ENCODE measurements at regions not wholly inside any gene's neighbourhood (a gene's known extent, or its start where the extent isn't known, plus 50 kb on each side); places are given as distances from the start of the nearest gene placed in this dataset.

DNA sequence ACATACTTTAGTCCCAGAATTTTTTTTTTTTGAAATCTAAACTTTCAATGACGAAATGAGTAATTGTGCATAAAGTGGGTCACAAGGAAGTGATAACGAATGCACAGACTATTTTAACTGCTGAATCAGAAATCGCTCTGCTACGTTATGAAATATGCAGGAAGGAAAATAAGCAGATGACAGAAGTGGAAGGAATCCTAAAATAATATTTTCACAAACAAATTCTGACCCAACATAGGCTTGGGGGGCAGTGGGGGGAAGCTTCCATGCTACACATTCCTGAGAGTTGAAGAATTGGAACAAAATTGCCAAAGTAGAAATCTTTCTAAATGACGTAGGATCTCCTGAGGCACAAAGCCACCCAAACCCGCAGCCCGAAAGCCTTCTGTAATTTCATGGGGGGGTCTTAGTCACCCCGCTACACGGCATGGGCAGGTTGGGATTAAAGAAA, 89.6 kb downstream of the ARF6 start:
- Histone ChIP-seq H3K4me2 (ENCODE audit: low read length) (no peak overlapping the region), H2AFZ (ENCODE audit: low read depth, low read length) (no peak overlapping the region), H3K9ac (ENCODE audit: low read length) (no peak overlapping the region), H3K9me3 (ENCODE audit: insufficient read depth, low read length) (no peaks in the 10 kb centered on the region), H3K36me3 (replicated peaks; ENCODE audit: low read depth, low read length) (no peaks in the 10 kb centered on the region), H3K4me3 (ENCODE audit: low read length) (no peak overlapping the region), H3K4me1 (ENCODE audit: low read length) (peaks cover 17% of the 10 kb centered on the region), H4K20me1 (ENCODE audit: insufficient read depth, low read length) (no peaks in the 10 kb centered on the region), H3K27ac (ENCODE audit: low read length) (no peak overlapping the region), H3K27me3 (ENCODE audit: low read depth, low read length) (no peaks in the 10 kb centered on the region), H3K79me2 (ENCODE audit: low read length) (no peaks in the 10 kb centered on the region)
- TF ChIP-seq EZH2phosphoT487 (IDR thresholded peaks at IDR 0.05; ENCODE audit: low read depth), result no peak
- TF ChIP-seq, protein P1, sequence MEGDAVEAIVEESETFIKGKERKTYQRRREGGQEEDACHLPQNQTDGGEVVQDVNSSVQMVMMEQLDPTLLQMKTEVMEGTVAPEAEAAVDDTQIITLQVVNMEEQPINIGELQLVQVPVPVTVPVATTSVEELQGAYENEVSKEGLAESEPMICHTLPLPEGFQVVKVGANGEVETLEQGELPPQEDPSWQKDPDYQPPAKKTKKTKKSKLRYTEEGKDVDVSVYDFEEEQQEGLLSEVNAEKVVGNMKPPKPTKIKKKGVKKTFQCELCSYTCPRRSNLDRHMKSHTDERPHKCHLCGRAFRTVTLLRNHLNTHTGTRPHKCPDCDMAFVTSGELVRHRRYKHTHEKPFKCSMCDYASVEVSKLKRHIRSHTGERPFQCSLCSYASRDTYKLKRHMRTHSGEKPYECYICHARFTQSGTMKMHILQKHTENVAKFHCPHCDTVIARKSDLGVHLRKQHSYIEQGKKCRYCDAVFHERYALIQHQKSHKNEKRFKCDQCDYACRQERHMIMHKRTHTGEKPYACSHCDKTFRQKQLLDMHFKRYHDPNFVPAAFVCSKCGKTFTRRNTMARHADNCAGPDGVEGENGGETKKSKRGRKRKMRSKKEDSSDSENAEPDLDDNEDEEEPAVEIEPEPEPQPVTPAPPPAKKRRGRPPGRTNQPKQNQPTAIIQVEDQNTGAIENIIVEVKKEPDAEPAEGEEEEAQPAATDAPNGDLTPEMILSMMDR (IDR thresholded peaks at IDR 0.05; ENCODE audit: low read depth, low read length), result no peak

DNA sequence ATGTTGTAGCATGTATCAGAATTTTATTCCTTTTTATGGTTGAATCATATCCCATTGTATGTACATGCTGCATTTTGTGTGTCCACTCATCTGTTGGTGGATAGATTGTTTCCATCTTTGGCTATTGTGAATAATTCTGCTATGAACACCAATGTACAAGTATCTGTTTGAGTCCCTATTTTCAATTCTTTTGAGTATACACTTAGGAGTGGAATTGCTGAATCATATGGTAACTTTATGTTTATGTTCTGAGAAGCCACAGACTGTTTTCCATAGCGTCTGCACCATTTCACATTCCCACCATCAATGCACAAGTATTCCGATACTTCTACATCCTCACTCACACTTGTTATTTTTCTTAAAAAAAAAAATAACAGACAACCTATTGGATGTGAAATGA, 91.5 kb downstream of the ARF6 start:
- Histone ChIP-seq H4K20me1 (ENCODE audit: insufficient read depth, low read length) (no peaks in the 10 kb centered on the region), H3K4me3 (ENCODE audit: low read length) (no peak overlapping the region), H3K27me3 (ENCODE audit: low read depth, low read length) (no peaks in the 10 kb centered on the region), H3K4me2 (ENCODE audit: low read length) (no peak overlapping the region), H3K4me1 (ENCODE audit: low read length) (peaks cover 8% of the 10 kb centered on the region), H2AFZ (ENCODE audit: low read depth, low read length) (no peak overlapping the region), H3K79me2 (ENCODE audit: low read length) (no peaks in the 10 kb centered on the region), H3K9me3 (ENCODE audit: insufficient read depth, low read length) (no peaks in the 10 kb centered on the region), H3K9ac (ENCODE audit: low read length) (no peak overlapping the region), H3K27ac (ENCODE audit: low read length) (no peak overlapping the region), H3K36me3 (replicated peaks; ENCODE audit: low read depth, low read length) (no peaks in the 10 kb centered on the region)
- TF ChIP-seq EZH2phosphoT487 (IDR thresholded peaks at IDR 0.05; ENCODE audit: low read depth), result no peak
- TF ChIP-seq, protein P1 (IDR thresholded peaks at IDR 0.05; ENCODE audit: low read depth, low read length), result no peak

DNA sequence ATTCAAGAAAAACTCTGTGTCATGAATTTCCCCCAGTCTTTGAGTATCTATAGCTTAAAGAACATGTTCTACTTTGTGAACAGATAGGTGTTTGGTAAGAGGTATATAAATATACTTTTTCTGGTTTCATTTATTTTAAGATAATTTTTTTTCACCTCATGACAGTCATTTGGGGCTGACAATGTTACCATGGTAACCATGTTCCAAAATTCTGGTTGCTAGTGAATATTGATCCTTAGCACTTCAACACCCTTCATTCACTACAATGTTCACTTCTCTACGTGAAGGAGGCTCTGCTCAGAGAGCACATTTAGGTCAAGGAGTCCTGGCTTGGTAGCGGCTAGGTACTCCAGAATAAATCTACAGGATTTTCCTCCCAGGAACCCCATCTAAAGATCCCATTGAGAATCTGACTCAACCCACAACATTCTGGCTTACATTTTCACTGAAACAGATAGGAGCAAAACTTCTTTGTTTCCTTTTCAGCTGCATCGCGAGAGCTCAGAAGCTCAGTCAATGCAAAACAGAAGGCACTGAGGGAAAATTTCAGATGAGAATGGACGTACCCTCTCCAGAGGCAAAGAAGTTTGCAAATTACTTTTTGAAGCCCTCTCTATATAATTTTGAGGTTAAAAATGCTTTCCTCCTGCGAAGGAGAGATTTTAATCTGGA, 93.6 kb downstream of the ARF6 start:
- peak overlapping the region; percentile 14; the same call in 1 of the 2 replicates for H3K9ac ChIP-seq (ENCODE audit: low read length)
- no peaks in the 10 kb centered on the region for H3K36me3 ChIP-seq (replicated peaks; ENCODE audit: low read depth, low read length)
- peaks cover 8% of the 10 kb centered on the region for H3K4me1 ChIP-seq (ENCODE audit: low read length)
- no peaks in the 10 kb centered on the region for H3K9me3 ChIP-seq (ENCODE audit: insufficient read depth, low read length)
- H3K4me2 ChIP-seq (ENCODE audit: low read length), result peak overlapping the region; percentile 36
- no peaks in the 10 kb centered on the region for H3K27me3 ChIP-seq (ENCODE audit: low read depth, low read length)
- TF ChIP-seq EZH2phosphoT487 (IDR thresholded peaks at IDR 0.05; ENCODE audit: low read depth), result no peak
- TF ChIP-seq, protein P1 (IDR thresholded peaks at IDR 0.05; ENCODE audit: low read depth, low read length), result no peak
- H3K79me2 ChIP-seq (ENCODE audit: low read length), result no peaks in the 10 kb centered on the region
- H4K20me1 ChIP-seq (ENCODE audit: insufficient read depth, low read length), result no peaks in the 10 kb centered on the region
- no peak overlapping the region for H3K27ac ChIP-seq (ENCODE audit: low read length)
- peak overlapping the region; percentile 66 for H2AFZ ChIP-seq (ENCODE audit: low read depth, low read length)
- H3K4me3 ChIP-seq (ENCODE audit: low read length), result no peak overlapping the region; the same call in 1 of the 2 replicates

DNA sequence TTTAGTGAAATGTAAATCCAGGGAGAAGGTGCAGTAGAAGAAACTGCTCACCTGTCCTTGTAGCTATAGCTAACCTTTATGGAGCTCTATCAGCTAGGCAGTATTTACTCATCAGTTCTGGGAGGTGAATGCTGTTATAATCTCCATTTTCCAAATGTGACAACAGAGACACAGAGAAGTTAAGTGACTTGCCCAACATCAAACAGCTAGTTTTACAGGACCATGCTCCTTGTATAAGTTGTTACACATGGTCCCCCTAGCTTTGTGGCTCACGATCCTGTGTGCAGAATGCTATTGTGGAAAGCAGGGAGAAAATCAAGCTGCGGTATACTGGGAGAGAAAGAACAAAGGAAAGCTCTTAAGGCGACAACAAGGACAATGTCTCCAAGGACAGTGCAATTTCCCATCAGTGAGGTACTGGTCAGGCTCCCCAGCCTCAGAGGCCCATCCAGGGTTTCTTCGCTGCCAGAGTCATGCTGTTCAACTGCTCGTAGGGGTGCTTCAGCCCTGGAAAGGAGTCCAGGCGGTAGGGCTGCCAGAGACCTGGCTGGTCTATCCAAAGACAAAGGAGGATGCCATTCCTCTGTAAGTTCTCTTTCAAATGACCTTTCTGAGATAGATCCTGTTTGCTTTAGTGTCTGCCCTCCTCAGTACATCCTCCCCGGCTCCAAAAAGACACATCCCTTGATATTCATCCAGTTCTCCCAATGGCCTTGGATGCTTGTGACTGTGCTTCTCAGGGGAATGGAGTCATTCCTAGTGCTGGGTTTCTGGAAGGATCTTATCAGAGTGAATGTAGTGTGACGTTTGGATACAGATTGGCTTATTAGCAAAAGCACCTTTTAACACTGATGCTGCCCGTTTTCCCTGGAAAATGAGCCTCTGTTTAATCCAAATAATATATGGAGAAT, 95.5 kb downstream of the ARF6 start:
- no peak overlapping the region for H3K27ac ChIP-seq (ENCODE audit: low read length)
- no peak overlapping the region for H3K4me3 ChIP-seq (ENCODE audit: low read length)
- H3K9me3 ChIP-seq (ENCODE audit: insufficient read depth, low read length), result no peaks in the 10 kb centered on the region
- no peak overlapping the region for H2AFZ ChIP-seq (ENCODE audit: low read depth, low read length)
- H4K20me1 ChIP-seq (ENCODE audit: insufficient read depth, low read length), result no peaks in the 10 kb centered on the region
- H3K27me3 ChIP-seq (ENCODE audit: low read depth, low read length), result no peaks in the 10 kb centered on the region
- H3K4me1 ChIP-seq (ENCODE audit: low read length), result peaks cover 16% of the 10 kb centered on the region
- H3K79me2 ChIP-seq (ENCODE audit: low read length), result no peaks in the 10 kb centered on the region
- no peaks in the 10 kb centered on the region for H3K36me3 ChIP-seq (replicated peaks; ENCODE audit: low read depth, low read length)
- H3K9ac ChIP-seq (ENCODE audit: low read length), result no peak overlapping the region
- TF ChIP-seq EZH2phosphoT487 (IDR thresholded peaks at IDR 0.05; ENCODE audit: low read depth), result no peak
- TF ChIP-seq, protein P1 (IDR thresholded peaks at IDR 0.05; ENCODE audit: low read depth, low read length), result no peak
- no peak overlapping the region for H3K4me2 ChIP-seq (ENCODE audit: low read length)
